ENCODE measurements at regions not wholly inside any gene's neighbourhood (a gene's known extent, or its start where the extent isn't known, plus 50 kb on each side); places are given as distances from the start of the nearest gene placed in this dataset.

GRCh38 chr1:237999426-238000052 is 108.8 kb upstream of the ZP4 start:
- DNase-seq (ENCODE audit: low read depth): no peak

- no peak for DNase-seq (ENCODE audit: low read depth)
Measured at GRCh38 chr1:237998581-237998980, 107.9 kb upstream of the ZP4 start.

- no peak for DNase-seq (ENCODE audit: low read depth)
Measured at GRCh38 chr1:237983496-237983895, 92.8 kb upstream of the ZP4 start.

GRCh38 chr1:237981223-237981622 is 90.5 kb upstream of the ZP4 start:
- DNase-seq (ENCODE audit: low read depth): no peak

GRCh38 chr1:237976331-237976730 is 85.6 kb upstream of the ZP4 start:
- no peak for DNase-seq (ENCODE audit: low read depth)

- DNase-seq (ENCODE audit: low read depth): no peak
Measured at GRCh38 chr1:237975903-237976302, 85.2 kb upstream of the ZP4 start.

- DNase-seq (ENCODE audit: low read depth): no peak
Measured at GRCh38 chr1:237975376-237975775, 84.7 kb upstream of the ZP4 start.

GRCh38 chr1:237972186-237972585 is 81.5 kb upstream of the ZP4 start:
- DNase-seq (ENCODE audit: low read depth): no peak

GRCh38 chr1:237962985-237963384 is 72.3 kb upstream of the ZP4 start:
- no peak for DNase-seq (ENCODE audit: low read depth)

GRCh38 chr1:237961754-237962153 is 71.0 kb upstream of the ZP4 start:
- DNase-seq (ENCODE audit: low read depth): no peak

- no peak for DNase-seq (ENCODE audit: low read depth)
Measured at GRCh38 chr1:237959838-237960237, 69.1 kb upstream of the ZP4 start.

GRCh38 chr1:237953238-237953637 is 62.5 kb upstream of the ZP4 start:
- no peak for DNase-seq (ENCODE audit: low read depth)

All from iris pigment epithelial cell (primary cell).